PFSK-1 (cell line): ENCODE measurements at regions not wholly inside any gene's neighbourhood (a gene's known extent, or its start where the extent isn't known, plus 50 kb on each side); places are given as distances from the start of the nearest gene placed in this dataset.

Experiments used
- FOXP2 ChIP-seq: optimal IDR thresholded peaks from 2 replicates; pipeline ENCODE3; 2011; ENCODE audit warnings: borderline replicate concordance, control low read depth, inconsistent platforms; ENCODE audit not compliant: insufficient read depth; ENCODE audit errors: extremely low read length, extremely low read depth
- POLR2AphosphoS5 ChIP-seq: IDR thresholded peaks from 2 replicates; pipeline ENCODE4 v1.6.1; 2012; ENCODE audit warnings: low read depth, mild to moderate bottlenecking, control low read depth, low read length, moderate library complexity
- SIN3A ChIP-seq: IDR thresholded peaks from 2 replicates; pipeline ENCODE4 v1.6.1; 2012; ENCODE audit warnings: mild to moderate bottlenecking, low read length, moderate library complexity, borderline replicate concordance; ENCODE audit not compliant: insufficient read depth
- TAF1 ChIP-seq: IDR thresholded peaks from 2 replicates; pipeline ENCODE4 v1.6.1; 2012; ENCODE audit warnings: low read length, control low read depth, borderline replicate concordance; ENCODE audit not compliant: insufficient read depth
- TF ChIP-seq, protein P1 (sequence below), 2 experiments: IDR thresholded peaks; 2 replicates each; pipeline versions ENCODE4 v1.6.1 to v1.8.0; 2011 to 2012; ENCODE audit warnings: low read depth in 2 of 2, low read length in 2 of 2, control low read depth in 1 of 2, inconsistent platforms in 1 of 2, mild to moderate bottlenecking in 1 of 2, moderate library complexity in 1 of 2; ENCODE audit not compliant: insufficient read depth in 1 of 2

GRCh38 chr5:58231041-58231440, 228.8 kb downstream of the PLK2 start:
- TF ChIP-seq, protein P1, sequence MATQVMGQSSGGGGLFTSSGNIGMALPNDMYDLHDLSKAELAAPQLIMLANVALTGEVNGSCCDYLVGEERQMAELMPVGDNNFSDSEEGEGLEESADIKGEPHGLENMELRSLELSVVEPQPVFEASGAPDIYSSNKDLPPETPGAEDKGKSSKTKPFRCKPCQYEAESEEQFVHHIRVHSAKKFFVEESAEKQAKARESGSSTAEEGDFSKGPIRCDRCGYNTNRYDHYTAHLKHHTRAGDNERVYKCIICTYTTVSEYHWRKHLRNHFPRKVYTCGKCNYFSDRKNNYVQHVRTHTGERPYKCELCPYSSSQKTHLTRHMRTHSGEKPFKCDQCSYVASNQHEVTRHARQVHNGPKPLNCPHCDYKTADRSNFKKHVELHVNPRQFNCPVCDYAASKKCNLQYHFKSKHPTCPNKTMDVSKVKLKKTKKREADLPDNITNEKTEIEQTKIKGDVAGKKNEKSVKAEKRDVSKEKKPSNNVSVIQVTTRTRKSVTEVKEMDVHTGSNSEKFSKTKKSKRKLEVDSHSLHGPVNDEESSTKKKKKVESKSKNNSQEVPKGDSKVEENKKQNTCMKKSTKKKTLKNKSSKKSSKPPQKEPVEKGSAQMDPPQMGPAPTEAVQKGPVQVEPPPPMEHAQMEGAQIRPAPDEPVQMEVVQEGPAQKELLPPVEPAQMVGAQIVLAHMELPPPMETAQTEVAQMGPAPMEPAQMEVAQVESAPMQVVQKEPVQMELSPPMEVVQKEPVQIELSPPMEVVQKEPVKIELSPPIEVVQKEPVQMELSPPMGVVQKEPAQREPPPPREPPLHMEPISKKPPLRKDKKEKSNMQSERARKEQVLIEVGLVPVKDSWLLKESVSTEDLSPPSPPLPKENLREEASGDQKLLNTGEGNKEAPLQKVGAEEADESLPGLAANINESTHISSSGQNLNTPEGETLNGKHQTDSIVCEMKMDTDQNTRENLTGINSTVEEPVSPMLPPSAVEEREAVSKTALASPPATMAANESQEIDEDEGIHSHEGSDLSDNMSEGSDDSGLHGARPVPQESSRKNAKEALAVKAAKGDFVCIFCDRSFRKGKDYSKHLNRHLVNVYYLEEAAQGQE (IDR thresholded peaks at IDR 0.05; ENCODE audit: insufficient read depth in 1 of 2, low read depth in 2 of 2, low read length in 2 of 2) = no peak
- no peak for TF ChIP-seq TAF1
- TF ChIP-seq FOXP2 = no peak
- TF ChIP-seq POLR2AphosphoS5 = no peak
- TF ChIP-seq SIN3A = no peak

DNA sequence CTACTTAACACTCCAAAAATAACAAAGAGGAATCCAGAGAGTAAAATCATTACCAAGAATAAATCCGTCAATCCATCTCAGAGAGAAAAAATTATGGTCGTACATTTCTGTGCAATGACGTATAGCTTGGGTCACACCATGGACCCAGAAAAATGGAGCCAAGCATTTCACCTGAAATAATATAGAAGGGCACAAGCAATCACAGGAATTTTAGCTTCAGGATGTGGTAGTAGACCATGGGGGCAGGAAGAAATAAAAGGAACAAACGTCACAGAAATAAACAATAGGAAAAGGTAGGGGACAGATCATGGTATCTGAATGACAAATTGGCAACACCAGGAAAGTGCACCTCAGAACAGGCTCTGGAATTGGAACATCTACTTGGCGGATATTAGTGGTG, 231.0 kb downstream of the PLK2 start:
- TF ChIP-seq POLR2AphosphoS5 (no peak), SIN3A (no peak), TAF1 (no peak), FOXP2 (no peak)
- TF ChIP-seq, protein P1 (IDR thresholded peaks at IDR 0.05; ENCODE audit: insufficient read depth in 1 of 2, low read depth in 2 of 2, low read length in 2 of 2) = no peak

- TF ChIP-seq, protein P1 (IDR thresholded peaks at IDR 0.05; ENCODE audit: insufficient read depth in 1 of 2, low read depth in 2 of 2, low read length in 2 of 2) = no peak
- TF ChIP-seq TAF1 (no peak), SIN3A (no peak), POLR2AphosphoS5 (no peak), FOXP2 (no peak)
These were observed 232.0 kb downstream of the PLK2 start for GRCh38 chr5:58227858-58228257.

DNA sequence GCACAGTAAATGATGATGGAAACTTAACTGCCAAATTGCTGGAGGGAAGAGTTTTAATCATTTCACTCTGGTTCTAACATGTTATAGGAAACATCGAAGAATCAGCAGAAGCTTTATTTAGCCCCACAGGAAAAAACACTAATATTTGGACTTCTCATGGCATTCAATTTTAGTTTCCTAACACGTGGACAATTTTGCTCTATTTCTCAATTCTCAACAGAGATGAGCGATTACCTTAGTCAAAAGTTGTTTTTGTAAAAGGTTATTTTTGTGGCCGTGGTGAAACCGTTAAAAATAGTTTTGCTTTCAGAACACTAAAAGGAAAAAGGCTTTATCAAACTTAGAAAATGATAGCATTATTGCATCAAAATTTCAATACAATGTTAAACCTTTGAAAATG, 235.2 kb downstream of the PLK2 start:
- TF ChIP-seq TAF1 (no peak), POLR2AphosphoS5 (no peak)

GRCh38 chr5:58224221-58224620, 235.7 kb downstream of the PLK2 start:
- TF ChIP-seq, protein P1 (IDR thresholded peaks at IDR 0.05; ENCODE audit: insufficient read depth in 1 of 2, low read depth in 2 of 2, low read length in 2 of 2) = no peak
- TF ChIP-seq POLR2AphosphoS5 = no peak
- no peak for TF ChIP-seq TAF1
- no peak for TF ChIP-seq FOXP2
- TF ChIP-seq SIN3A = no peak
